HG03139 (cell line): ENCODE measurements at regions not wholly inside any gene's neighbourhood (a gene's known extent, or its start where the extent isn't known, plus 50 kb on each side); places are given as distances from the start of the nearest gene placed in this dataset.
"Not testable (repeated sequence)": the region's sequence is repeated elsewhere in the genome, so short reads cannot be mapped to it uniquely, and the experiment has no call there.

ENCODE experiments used
- ATAC-seq: cut with Tn5 transposase; IDR thresholded peaks from one replicate; pipeline ENCODE4 v1.9.1; 2021; ENCODE audit not compliant: unreplicated experiment

DNA sequence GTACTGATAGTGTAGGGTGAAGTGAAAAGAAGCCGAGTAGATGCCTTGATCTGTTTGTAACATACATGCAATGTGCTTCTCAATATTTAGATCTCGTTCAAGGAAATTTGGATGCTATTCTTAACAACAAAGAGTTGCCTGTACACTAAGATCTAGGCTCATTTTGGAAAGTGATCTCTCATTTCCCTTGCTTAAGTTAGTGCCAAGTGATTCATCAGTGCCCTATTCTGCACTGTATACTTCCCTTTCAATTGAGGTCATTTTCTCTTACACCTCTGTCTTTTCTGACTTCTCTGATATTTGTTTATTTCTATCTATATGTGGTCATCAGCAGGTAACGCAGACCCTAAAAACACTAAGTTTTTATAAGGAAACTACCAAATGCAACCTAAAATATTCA is 528.6 kb upstream of the PTPRD start:
- ATAC-seq = no peak

DNA sequence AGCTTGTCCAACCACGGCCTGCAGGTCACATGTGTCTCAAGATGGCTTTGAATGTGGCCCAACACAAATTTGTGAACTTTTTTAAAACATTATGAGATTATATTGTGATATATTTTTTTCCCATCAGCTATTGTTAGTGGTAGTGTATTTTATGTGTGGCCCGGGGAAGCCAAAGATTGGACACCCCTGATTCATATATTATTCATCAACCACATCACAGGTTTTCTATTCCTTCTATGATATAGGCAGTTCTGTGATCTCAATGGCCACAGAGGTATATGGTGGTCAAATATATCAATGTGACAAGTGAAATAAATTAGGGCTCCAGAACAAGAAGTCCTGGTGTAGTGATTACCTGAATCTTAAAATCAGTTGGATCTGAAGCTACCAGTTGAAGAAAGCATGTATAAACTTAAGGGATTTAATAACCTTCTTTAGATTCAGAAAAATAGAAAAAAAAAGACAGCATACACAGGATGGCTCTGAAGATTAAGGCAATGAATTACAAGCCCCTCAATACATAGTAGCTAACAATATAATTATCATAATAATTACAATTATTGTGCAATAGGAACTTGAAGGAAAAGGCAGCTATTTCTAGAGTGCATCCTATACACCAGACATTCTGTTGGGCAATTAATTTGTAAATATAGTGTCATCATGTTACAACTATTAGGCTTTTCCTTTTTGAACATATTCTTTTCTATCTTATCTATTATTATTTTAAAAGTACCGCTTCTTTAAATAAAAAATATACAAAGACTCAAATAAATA is 530.4 kb upstream of the PTPRD start:
- no peak for ATAC-seq

DNA sequence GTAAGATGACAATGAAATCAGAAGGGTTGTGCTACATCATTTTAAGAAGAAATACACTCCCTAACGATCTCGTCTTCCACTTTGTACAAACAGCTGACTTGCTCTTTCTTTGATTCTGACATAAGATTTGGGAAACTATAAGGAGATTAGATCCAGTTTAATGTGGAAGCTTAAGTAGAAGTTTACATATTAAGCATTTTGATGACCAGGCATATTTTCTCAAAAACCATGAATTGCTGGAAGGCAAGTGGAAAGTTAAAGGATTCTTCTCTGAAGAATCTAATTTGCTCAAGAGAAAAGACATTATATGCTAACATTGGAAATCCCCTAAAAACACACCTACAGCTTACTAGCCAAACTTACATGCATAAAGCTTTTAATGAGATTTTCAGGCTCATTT is 531.9 kb upstream of the PTPRD start:
- ATAC-seq = no peak

DNA sequence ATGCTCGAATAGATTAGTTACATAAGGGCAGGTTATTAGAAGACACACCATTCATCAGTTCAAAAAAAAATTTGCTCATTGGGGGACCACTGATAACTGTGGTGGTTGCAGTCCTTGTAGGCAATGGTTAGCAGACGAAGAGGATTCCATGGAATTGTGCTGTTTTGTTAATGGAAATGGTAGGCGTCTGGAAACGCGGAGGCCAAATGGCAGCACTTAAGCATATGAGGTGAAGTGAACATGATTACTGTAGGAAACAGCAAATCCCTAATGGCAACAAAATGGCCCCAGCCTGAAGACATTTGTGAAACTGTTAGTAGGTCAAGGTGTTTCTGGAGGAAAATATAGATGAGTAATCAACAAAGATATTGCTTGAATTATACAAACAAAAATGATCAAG is 535.4 kb upstream of the PTPRD start:
- ATAC-seq = no peak

DNA sequence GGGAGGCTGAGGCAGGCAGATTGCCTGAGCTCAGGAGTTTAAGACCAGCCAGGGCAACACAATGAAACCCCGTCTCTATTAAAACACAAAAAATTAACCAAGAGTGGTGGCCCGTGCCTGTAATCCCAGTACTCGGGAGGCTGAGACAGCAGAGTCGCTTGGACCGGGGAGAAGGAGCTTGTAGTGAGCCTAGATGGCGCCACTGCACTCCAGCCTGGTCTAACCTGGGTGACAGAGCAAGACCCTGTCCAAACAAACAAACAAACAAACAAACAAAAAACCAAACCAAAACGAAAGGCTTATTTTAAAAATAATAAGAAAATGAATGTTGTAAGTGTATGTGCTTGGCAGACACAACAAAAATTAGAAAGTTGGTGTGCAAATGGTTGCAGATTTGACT is 536.3 kb upstream of the PTPRD start:
- ATAC-seq = no peak

DNA sequence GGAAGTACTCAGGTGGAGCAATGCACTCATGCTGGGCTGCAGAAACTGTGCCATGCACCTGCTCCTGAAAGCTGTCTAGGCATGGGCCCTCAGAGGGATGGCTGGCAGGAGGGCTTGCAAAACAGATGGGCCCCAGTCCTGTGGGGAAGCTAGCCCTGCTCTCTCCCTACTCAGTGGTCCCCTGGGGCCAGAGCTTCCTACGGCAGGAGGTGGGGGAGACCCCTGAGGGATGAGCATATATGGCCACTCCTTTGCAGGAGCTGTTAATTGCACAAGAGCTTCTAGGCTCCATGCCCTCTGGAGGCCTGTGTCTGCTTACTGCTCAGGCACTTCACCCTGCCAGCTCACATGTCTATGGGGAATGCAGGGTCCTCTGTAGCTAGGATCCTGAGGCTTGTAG is 545.3 kb upstream of the PTPRD start:
- ATAC-seq = no peak

DNA sequence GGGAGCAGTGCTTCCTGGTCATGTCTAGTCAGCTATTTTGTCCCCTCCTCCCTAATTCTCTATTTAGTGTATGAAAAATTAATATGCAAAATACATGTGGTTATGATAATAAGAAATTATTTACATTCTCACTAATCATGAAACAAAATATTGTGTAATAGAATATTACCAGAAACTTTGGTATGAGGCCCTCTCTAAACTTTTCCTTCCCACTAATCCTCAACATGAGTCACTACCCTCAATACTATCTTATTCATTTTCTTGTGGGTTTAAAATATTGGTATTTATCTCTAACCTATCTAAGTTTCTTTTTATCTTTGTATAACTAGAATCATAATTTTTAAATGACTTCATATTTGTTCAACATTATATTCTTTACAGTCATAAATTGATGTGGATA is 545.9 kb upstream of the PTPRD start:
- no peak for ATAC-seq

DNA sequence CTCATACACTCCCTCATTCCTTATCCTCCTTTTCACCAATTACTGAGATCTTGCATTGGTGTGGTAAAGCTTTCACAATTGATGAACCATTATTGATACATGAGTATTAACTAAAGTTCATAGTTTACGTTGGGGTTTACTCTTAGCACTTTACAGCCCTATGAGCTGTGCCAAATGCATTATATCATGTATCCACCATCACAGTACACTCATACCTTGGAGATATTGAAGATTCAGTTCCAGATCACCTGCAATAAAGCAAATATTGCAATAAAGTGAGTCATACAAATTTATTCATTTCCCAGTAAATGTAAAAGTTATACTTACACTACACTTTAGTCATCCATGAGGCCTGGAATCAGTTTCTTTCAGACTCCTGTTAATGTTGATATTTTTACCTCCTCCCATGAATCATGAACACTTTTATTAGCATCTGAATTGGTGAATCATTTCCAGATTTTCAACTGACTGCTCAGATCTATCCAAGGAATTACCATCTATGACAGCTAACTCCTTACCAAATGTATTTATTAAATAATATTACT is 546.6 kb upstream of the PTPRD start:
- no peak for ATAC-seq

DNA sequence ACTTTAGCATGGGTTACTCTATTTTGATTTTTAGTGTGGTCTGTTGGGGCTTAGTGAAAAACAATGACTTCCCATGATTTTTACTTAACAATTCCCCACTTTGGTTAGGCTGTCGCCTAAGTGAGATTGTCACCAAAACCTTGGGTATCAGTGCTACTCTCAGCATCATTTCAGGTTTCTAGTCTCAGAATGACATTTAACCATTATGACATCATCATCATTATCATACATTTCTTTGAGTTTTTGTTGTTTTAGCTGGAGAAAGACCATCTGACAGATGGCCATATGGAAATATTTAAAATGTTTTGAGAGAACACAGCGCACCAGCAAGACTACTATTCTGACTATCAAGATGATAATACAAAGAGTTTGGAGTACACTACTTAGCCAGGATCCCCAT is 551.0 kb upstream of the PTPRD start:
- no peak for ATAC-seq

DNA sequence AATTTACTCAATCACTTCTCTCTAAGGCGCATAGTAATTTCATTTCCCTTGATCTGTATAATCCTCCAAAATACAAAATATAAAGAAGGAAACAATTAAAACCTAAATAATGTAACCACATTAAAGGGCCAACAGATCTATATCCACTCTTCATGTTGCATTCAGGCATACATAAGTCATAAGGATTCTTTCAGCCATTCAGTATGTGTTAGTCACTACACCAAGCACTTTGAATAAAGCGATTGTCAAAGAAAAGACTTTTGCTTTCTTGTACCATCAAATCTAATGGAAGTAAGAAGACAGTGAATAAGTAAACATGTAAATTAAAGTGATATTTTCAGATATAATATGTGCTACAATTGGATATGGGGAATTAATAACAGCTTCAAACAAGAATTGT is 569.2 kb upstream of the PTPRD start:
- ATAC-seq = no peak

DNA sequence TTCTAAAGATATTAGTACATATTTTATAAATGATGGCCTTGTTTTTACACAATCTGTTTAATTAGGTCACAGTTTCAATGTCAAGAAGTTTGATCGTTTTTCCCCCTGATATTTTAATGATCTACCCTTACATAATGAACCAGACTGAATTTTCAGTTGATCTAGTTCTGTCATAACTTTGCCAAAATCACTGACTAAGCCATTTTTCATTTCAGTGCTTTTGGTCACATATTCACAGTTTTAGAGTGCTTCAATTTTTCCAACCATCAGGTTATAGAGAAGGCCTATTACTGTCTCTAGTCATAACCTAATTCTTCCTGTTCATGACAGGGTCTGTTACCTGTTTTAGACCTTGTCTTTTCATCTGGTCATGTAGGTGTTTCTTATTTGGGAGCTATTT is 577.9 kb upstream of the PTPRD start:
- no peak for ATAC-seq

DNA sequence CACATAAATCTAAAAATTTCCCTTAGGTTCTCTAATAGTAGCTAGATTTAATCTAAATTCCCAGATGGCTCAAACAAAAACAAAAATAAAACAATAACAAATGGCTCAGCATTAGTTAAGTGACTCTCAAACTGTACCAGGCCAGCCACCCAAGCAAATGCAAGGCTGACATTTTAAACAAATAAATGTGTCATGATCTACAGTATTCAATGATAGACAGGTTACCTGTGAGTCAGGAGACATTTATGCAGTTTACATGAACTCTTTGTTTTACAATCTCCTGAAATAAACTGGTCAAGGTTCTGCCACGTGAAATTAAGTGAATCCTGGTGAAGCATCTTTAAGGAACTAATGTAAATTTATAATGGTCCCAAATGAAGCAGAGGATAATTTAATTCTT is 580.2 kb upstream of the PTPRD start:
- ATAC-seq = no peak

DNA sequence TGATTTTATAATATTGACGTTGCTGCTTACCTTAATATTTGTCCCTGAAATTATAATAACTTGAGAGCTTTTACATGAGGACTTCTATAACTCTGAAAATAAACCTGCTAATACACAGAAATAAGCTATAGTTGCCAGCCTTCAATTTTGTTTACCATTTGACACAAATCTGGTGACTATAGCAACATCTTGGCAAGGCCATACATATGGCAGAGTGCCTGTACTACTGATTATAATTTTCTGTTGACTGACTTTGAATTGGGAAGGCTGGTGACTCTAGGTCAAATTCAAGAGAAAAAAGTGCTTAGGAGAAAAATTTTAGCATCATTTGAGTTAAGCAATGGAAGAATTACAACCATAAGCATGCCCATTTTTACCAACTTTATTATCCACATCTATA is 581.4 kb upstream of the PTPRD start:
- ATAC-seq = no peak

DNA sequence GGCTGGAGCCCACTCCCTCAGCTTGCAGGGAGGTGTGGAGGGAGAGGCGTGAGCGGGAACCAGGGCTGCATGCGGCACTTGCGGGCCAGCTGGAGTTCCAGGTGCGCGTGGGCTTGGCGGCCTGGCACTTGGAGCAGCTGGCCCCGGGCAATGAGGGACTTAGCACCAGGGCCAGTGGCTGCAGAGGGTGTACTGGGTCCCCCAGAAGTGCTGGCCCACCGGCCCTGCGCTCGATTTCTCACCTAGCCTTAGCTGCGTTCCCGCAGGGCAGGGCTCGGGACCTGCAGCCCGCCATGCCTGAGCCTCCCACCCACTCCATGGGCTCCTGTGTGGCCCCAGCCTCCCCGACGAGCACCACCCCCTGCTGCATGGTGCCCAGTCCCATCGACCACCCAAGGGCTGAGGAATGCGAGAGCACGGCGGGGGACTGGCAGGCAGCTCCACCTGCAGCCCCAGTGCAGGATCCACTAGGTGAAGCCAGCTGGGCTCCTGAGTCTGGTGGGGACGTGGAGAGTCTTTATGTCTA is 584.1 kb upstream of the PTPRD start:
- not testable (repeated sequence) for ATAC-seq

DNA sequence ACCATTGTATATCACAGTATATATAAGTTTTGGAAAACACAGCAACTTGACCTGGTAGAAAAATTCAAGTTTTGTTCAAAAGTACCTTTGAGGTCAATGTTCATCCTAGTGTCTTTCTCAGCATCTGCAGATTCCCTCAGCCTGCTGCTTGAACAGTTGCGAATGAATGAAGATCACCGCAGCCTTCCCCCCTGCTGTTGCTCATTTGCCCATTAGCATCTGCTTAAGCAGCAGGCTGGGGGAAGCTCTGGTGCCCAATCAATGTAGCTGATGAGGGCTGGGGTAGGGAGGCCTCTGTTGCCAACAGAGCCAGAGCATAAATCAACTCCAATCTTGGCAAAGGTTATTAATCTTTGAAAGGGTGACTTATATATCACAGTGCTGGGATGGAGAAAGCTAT is 586.5 kb upstream of the PTPRD start:
- no peak for ATAC-seq

DNA sequence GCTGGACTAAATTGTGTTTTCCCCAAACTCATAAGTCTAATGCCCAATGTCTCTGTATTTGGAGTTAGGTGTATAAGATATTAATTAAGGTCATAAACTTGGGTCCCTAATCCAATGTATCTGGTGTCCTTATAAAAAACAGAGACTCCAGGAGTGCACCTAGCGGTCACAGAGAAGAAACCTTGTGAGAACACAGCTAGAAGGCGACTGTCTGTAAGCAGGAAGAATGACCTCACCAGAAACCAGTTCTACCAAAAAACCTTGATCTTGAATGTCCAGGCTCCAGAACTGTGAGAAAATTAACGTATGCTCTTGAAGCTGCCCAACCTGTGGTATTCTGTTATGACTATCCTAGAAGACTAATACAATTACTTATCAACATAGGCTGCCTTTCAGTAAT is 591.7 kb upstream of the PTPRD start:
- ATAC-seq = no peak

DNA sequence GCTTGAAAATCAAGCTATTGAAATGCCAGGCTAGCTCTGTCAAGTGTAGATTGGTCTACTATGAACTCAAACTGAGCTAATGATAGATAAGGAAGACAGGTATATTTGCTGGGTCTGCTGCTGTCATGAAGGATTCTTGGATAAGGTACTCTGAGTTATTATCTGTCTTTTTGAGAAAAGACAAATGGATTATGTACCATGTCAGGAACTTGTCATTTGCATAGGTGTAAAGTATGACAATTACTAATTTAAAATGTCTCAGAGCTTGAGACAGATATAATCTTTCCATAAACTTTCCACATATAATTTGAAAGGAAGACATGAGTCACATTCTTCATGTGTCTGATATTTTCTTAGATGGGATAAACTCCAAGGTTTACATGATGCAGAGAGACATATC is 594.1 kb upstream of the PTPRD start:
- no peak for ATAC-seq

DNA sequence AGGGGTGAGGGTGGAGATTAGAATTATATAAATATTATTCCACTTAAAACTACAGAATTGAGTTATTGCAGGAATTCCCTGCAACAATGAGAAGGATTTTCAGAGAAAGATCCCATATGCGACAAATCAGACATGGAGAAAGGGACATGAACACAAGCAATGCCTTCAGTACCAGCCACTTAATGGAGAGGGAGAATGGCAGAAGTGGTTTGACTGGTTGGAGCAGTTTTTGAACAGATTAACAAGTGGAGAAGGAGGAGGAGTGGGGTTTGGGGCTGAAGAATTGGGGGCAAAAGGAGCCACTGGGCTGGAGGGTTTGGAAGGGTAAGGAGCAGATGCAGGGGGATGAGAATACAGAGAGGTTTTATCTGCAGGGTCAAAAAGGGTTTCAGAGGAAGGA is 620.9 kb upstream of the PTPRD start:
- no peak for ATAC-seq

DNA sequence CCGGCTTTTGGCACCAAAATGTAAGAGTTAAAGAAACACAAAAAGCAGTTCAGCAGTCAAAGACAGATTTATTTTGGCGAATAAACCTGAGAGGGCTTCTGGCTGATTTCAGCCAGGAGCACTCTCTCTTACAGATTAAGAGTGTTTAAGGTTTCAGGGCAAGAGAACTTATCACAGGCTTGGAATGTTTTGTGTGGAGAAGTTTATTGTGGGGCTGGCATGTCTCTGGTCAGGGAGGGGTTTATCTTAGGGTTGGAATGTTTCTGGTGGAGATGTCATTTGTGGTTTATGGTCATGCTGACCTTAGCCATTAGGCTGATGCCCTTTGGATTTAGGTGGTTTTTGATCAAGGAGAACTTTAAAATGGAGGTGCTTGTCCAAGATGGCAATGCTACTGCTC is 622.3 kb upstream of the PTPRD start:
- no peak for ATAC-seq

DNA sequence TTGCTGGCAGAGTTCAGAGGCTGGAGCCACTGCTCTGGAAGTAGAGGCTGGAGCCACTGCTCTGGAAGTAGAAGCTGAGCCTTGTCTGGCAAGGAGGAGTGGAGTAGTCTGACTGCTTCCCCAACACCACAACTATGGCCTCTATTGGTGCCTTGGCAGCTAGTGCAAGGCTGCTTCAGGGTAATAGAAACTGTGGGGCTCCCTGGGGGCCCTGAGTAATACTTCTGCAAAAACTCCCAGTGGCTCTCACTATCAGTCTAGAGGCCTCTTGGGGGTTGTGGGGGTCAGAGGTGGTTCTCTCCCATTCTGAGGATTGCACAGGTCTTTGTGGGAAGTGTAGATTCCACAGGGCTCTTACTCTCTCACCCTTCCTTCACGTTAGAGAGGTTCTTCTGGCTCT is 629.0 kb upstream of the PTPRD start:
- no peak for ATAC-seq

DNA sequence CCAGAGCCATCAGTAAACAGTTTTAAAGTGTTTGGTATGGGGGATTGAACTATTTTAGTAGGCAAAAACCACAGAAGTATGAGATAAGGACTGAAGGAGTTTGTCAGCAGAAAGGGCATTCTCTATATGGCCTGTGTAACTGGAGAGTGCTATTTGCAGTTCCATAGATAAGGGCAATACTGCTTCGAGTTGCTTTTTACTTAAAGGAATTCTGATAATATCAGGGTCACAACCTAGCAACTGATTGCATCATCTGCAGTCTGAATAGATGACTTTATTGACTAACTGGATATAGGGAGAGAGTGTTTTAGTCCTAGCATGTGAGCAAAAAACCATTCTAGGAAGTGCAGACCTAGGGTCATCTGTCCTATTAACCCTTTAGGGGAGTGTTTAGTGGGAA is 645.2 kb upstream of the PTPRD start:
- no peak for ATAC-seq

DNA sequence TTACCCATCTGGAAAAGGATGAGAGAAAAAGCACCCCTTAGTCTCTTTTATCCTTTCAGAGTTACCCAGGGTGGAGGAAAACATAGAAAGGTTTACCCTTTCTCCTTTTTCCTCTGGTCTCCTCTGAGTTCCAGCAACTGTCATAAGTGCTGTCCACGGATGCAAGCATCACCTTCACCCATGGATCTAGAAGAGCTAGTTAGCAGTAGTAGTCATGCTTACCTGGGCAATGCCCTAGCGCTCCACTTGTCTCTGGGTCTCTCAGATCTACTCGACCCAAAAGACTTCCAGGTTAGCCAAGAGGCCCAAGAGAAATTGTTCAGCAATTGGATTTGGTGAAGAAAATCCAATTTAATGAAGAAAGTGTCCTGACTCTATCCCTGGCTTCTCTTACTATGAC is 656.2 kb upstream of the PTPRD start:
- no peak for ATAC-seq

DNA sequence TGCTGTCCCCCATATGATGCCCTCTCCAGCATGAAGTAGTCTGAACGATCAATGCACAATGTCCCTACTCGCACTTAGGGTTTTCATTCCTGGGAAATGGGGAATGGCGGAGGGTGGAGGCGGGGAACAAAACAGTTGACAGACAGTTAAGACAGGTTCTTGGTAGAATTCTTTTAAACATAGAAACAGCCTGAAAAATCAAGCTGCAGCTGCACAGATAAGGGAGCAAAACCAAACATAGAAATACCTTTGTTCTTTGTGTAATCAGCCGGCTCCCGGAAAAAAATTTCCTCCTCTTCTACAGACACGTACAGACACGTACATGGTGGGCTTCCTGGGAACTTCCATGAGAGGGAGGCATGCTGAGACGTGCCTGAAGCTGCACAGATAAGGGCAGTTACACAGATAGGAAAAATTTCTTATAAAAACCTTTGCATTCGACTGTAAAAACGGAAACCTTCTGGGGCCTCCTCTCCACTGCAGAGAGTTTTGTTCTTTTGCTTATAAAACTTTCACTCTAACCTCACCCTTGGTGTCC is 662.4 kb upstream of the PTPRD start:
- ATAC-seq = no peak
